H1 (cell line): ENCODE measurements at regions not wholly inside any gene's neighbourhood (a gene's known extent, or its start where the extent isn't known, plus 50 kb on each side); places are given as distances from the start of the nearest gene placed in this dataset.

ENCODE experiments used
- ASH2L ChIP-seq: fragments of 200-600, 300-600 bp; sonication (generic); IDR thresholded peaks from one replicate; pipeline ENCODE4 v1.7.1; 2017; ENCODE audit warnings: low read length
- EP300 ChIP-seq, 2 experiments: IDR thresholded peaks; 1 replicate in 1 of 2; 2 replicates in 1 of 2; pipeline ENCODE4 v1.6.1; 2011 to 2012; ENCODE audit warnings: low read depth in 2 of 2, low read length in 2 of 2, mild to moderate bottlenecking in 2 of 2, borderline replicate concordance in 1 of 2, inconsistent platforms in 1 of 2, moderate library complexity in 1 of 2
- NANOG ChIP-seq: IDR thresholded peaks from 2 replicates; pipeline ENCODE4 v1.6.1; 2011; ENCODE audit warnings: low read length, low read depth, mild to moderate bottlenecking, inconsistent platforms; ENCODE audit not compliant: insufficient read depth, poor library complexity, severe bottlenecking

- TF ChIP-seq EP300 (IDR thresholded peaks at IDR 0.05; ENCODE audit: borderline replicate concordance in 1 of 2, low read depth in 2 of 2, low read length in 2 of 2), result no peak
- TF ChIP-seq NANOG, result no peak
- TF ChIP-seq ASH2L, result no peak
These were observed 466.6 kb downstream of the LPIN1 start (continued) for GRCh38 chr2:12212841-12213597.
